B cell (primary cell): ENCODE measurements at regions not wholly inside any gene's neighbourhood (a gene's known extent, or its start where the extent isn't known, plus 50 kb on each side); places are given as distances from the start of the nearest gene placed in this dataset.

Experiments
- ATAC-seq: fragments of 200-7000 bp; cut with Tn5 transposase; one replicate; pipeline ENCODE4 v1.10.0; 2021; ENCODE audit warnings: low read depth, mild to moderate bottlenecking, moderate number of reproducible peaks, moderate library complexity
- CTCF ChIA-PET: fragments of 350-600 bp; sonication (Branson Sonifier 250); formaldehyde crosslinking; loops from one replicate; lab custom pipeline; 2021; ENCODE audit warnings: antibody characterized with exemption, inconsistent platforms; lab: Charles Lee
- POLR2A ChIA-PET: fragments of 350-600 bp; sonication (Branson Sonifier 250); formaldehyde crosslinking; loops from one replicate; lab custom pipeline; 2021; ENCODE audit warnings: antibody characterized with exemption; lab: Charles Lee
- DNase-seq: peaks from one replicate; pipeline ENCODE4 v3.0.0; 2013
- H2AFZ ChIP-seq: 2 replicates; pipeline ENCODE4 v1.6.1; 2012; ENCODE audit warnings: mild to moderate bottlenecking, low read depth, low read length; ENCODE audit not compliant: insufficient read depth, poor library complexity, severe bottlenecking
- H3K27ac ChIP-seq, 2 donors: 1 replicate in 1 of 2; 2 replicates in 1 of 2; pipeline ENCODE4 v1.5.1; 2012 to 2013; ENCODE audit warnings: low read length in 2 of 2, mild to moderate bottlenecking in 2 of 2, moderate library complexity in 1 of 2
- H3K27me3 ChIP-seq, 4 experiments: fragments of 200-600 bp in 1 of 4; sonication (generic) in 1 of 4; replicated peaks in 1 of 4; 1 replicate in 2 of 4; 2 replicates in 2 of 4; pipeline versions ENCODE4 v1.6.1 to v1.7.0; 2013 to 2016; ENCODE audit warnings: low read length in 3 of 4, mild to moderate bottlenecking in 2 of 4, mixed read lengths in 1 of 4, moderate library complexity in 1 of 4; ENCODE audit not compliant: insufficient read depth in 4 of 4, control insufficient read depth in 3 of 4; ENCODE audit errors: control extremely low read depth in 1 of 4
- H3K36me3 ChIP-seq, 2 experiments: replicated peaks in 1 of 2; 1 replicate in 1 of 2; 2 replicates in 1 of 2; pipeline versions ENCODE4 v1.6.1 to v1.7.1; 2013; ENCODE audit warnings: low read length in 1 of 2; ENCODE audit not compliant: insufficient read depth in 2 of 2, control insufficient read depth in 1 of 2; ENCODE audit errors: control extremely low read depth in 1 of 2, extremely low read depth in 1 of 2
- H3K4me1 ChIP-seq, 2 donors: fragments of 200-600 bp in 1 of 2; sonication (generic) in 1 of 2; 1 replicate in 1 of 2; 2 replicates in 1 of 2; pipeline versions ENCODE4 v1.5.1 to v1.6.1; 2013 to 2017; ENCODE audit warnings: low read length in 2 of 2; ENCODE audit not compliant: control insufficient read depth in 2 of 2, insufficient read depth in 2 of 2
- H3K4me2 ChIP-seq: replicated peaks from 2 replicates; pipeline ENCODE3; 2012; ENCODE audit warnings: mild to moderate bottlenecking, low read depth, low read length; ENCODE audit not compliant: poor library complexity, severe bottlenecking
- H3K4me3 ChIP-seq, 5 experiments: fragments of 200-600 bp in 1 of 5; sonication (generic) in 1 of 5; 1 replicate in 3 of 5; 2 replicates in 2 of 5; pipeline versions ENCODE4 v1.5.1 to v1.7.0; 2011 to 2016; ENCODE audit warnings: low read length in 4 of 5, mild to moderate bottlenecking in 4 of 5, low read depth in 2 of 5, control low read depth in 1 of 5, moderate library complexity in 1 of 5; ENCODE audit not compliant: insufficient read depth in 1 of 5; ENCODE audit errors: control extremely low read depth in 1 of 5, extremely low read depth in 1 of 5
- H3K79me2 ChIP-seq: fragments of 200-600 bp; sonication (generic); one replicate; pipeline ENCODE4 v1.6.0; 2016; ENCODE audit warnings: low read length; ENCODE audit not compliant: control insufficient read depth, insufficient read depth
- H3K9ac ChIP-seq: fragments of 200-600 bp; sonication (generic); 2 replicates; pipeline ENCODE4 v1.6.1; 2017; ENCODE audit warnings: mild to moderate bottlenecking, low read length, moderate library complexity
- H3K9me3 ChIP-seq, 3 donors: one replicate each; pipeline versions ENCODE4 v1.6.1 to v1.7.1; 2013; ENCODE audit warnings: low read length in 2 of 3; ENCODE audit not compliant: control insufficient read depth in 2 of 3, insufficient read depth in 1 of 3; ENCODE audit errors: control extremely low read depth in 1 of 3
- H4K20me1 ChIP-seq: 2 replicates; pipeline ENCODE4 v1.6.0; 2012; ENCODE audit warnings: mild to moderate bottlenecking, low read length; ENCODE audit not compliant: insufficient read depth, control insufficient read depth, poor library complexity, severe bottlenecking
- H3K27ac Mint-ChIP-seq: one replicate; pipeline ENCODE4 v1.8.0; 2021; ENCODE audit warnings: mixed read lengths
- H3K27me3 Mint-ChIP-seq: one replicate; pipeline ENCODE4 v1.8.0; 2021; ENCODE audit warnings: mixed read lengths
- H3K4me1 Mint-ChIP-seq: one replicate; pipeline ENCODE4 v1.8.0; 2021; ENCODE audit warnings: mixed read lengths
- H3K4me3 Mint-ChIP-seq: one replicate; pipeline ENCODE4 v1.8.0; 2021; ENCODE audit warnings: mixed read lengths
- H3K9me3 Mint-ChIP-seq: one replicate; pipeline ENCODE4 v1.8.0; 2022; ENCODE audit warnings: mixed read lengths; ENCODE audit not compliant: insufficient read depth
- EZH2 ChIP-seq: IDR thresholded peaks from 2 replicates; pipeline ENCODE4 v1.6.1; 2012; ENCODE audit warnings: borderline replicate concordance, low read depth, mild to moderate bottlenecking, moderate library complexity, low read length; ENCODE audit not compliant: insufficient read depth, poor library complexity, severe bottlenecking
- WGBS: methylation state at CpG from one replicate; pipeline ENCODE4 v1.1.5; 2013; ENCODE audit warnings: missing lambda C conversion rate; ENCODE audit not compliant: insufficient coverage; 5-methylcytosine and 5-hydroxymethylcytosine counted together
- intact Hi-C: fragments of 100-400 bp; cut with micrococcal nuclease; formaldehyde crosslinking; loops from one replicate; pipeline ENCODE4 v1.10.0; 2022
- TF ChIP-seq, protein P1 (sequence below): fragments of 200-600 bp; IDR thresholded peaks from one replicate; pipeline ENCODE4 v1.8.0; 2022; ENCODE audit warnings: antibody characterized with exemption, mild to moderate bottlenecking

DNA sequence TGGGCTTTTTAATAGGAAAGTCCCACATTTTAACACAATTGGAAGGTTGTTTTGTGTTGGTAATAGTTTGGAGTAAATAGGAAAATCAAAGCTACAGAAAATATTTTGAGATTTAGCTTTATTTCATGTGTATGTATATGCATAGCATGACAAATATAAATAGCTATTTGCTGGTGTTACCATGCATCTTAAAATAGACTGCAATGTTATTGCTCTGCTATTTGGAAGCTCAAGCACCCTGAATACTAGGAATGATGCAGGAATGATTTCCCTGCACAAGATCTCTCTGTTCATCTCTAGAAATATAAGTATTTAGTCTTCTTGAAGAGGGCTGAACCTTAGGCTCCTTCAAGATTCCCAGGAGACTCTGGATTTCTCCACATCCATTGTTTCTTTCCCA is 268.3 kb upstream of the POGK start:
- Histone ChIP-seq H4K20me1 (no peaks in the 10 kb centered on the region), H3K4me2 (no peak overlapping the region), H3K27ac (no peak overlapping the region), H2AFZ (no peak overlapping the region), H3K36me3 (no peaks in the 10 kb centered on the region), H3K9me3 (peaks cover 0 to 1% (median 0%) of the 10 kb centered on the region in 3 donors), H3K27me3 (no peaks in the 10 kb centered on the region), H3K9ac (no peak overlapping the region), H3K4me1 (no peaks in the 10 kb centered on the region), H3K4me3 (no peak overlapping the region), H3K79me2 (no peaks in the 10 kb centered on the region)
- Mint-ChIP-seq H3K4me1 (no peaks in the 10 kb centered on the region), H3K9me3 (no peaks in the 10 kb centered on the region), H3K27ac (no peak overlapping the region), H3K4me3 (no peak overlapping the region), H3K27me3 (peaks cover 3% of the 10 kb centered on the region)
- DNase-seq (no peak), ATAC-seq (no peak)
- CTCF ChIA-PET: no interaction called here
- POLR2A ChIA-PET: no interaction called here
- intact Hi-C loops: no loop called here
- TF ChIP-seq EZH2: no peak
- TF ChIP-seq, protein P1, sequence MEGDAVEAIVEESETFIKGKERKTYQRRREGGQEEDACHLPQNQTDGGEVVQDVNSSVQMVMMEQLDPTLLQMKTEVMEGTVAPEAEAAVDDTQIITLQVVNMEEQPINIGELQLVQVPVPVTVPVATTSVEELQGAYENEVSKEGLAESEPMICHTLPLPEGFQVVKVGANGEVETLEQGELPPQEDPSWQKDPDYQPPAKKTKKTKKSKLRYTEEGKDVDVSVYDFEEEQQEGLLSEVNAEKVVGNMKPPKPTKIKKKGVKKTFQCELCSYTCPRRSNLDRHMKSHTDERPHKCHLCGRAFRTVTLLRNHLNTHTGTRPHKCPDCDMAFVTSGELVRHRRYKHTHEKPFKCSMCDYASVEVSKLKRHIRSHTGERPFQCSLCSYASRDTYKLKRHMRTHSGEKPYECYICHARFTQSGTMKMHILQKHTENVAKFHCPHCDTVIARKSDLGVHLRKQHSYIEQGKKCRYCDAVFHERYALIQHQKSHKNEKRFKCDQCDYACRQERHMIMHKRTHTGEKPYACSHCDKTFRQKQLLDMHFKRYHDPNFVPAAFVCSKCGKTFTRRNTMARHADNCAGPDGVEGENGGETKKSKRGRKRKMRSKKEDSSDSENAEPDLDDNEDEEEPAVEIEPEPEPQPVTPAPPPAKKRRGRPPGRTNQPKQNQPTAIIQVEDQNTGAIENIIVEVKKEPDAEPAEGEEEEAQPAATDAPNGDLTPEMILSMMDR: no peak

DNA sequence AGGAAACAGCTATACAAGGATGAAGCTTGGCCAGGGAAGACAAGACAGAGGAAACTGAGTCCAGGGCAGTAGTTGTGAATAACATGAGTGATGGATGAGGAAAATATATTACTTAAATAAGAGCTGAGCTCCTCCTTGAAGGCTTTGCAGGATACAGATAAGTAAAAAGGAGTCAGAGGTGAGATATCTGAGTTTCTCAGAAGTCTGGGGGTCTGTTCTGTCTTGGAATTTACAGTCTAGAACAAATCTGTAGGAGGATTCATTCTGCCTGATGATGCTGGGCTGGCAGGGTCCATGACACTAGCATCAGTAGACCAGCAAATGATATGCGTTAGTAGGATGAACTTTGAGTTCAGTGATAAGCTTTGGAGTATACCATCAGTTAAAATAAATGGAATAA is 266.1 kb upstream of the POGK start:
- no peaks in the 10 kb centered on the region for H3K9me3 Mint-ChIP-seq
- H3K27ac Mint-ChIP-seq: no peak overlapping the region
- no peaks in the 10 kb centered on the region for H3K79me2 ChIP-seq
- no peak overlapping the region for H3K9ac ChIP-seq
- ChIA-PET POLR2A (no interaction called here), CTCF (no interaction called here)
- no peaks in the 10 kb centered on the region for H4K20me1 ChIP-seq
- H2AFZ ChIP-seq: no peak overlapping the region
- TF ChIP-seq, protein P1: no peak
- TF ChIP-seq EZH2: no peak
- no peak overlapping the region for H3K4me2 ChIP-seq
- no peak overlapping the region for H3K4me3 Mint-ChIP-seq
- peaks cover 0 to 1% (median 0%) of the 10 kb centered on the region in 3 donors for H3K9me3 ChIP-seq
- no peak overlapping the region for H3K4me3 ChIP-seq
- intact Hi-C loops: no loop called here
- H3K4me1 ChIP-seq: no peaks in the 10 kb centered on the region
- ATAC-seq (no peak), DNase-seq (no peak)
- H3K4me1 Mint-ChIP-seq: no peaks in the 10 kb centered on the region
- H3K27me3 Mint-ChIP-seq: peaks cover 3% of the 10 kb centered on the region
- H3K36me3 ChIP-seq: no peaks in the 10 kb centered on the region
- H3K27ac ChIP-seq: no peak overlapping the region
- H3K27me3 ChIP-seq: no peaks in the 10 kb centered on the region
- no CpG with 5 or more reads among the region's 1 CpG for WGBS
